ENCODE measurements at regions not wholly inside any gene's neighbourhood (a gene's known extent, or its start where the extent isn't known, plus 50 kb on each side); places are given as distances from the start of the nearest gene placed in this dataset.

GRCh38 chr4:137106733-137107132 lies 425.6 kb downstream of the PCDH18 start:
- CTCF ChIA-PET = no interaction called here
- TF ChIP-seq TCF7L2 (IDR thresholded peaks at IDR 0.05; ENCODE audit: low read depth, low read length) (no peak), REST (IDR thresholded peaks at IDR 0.05; ENCODE audit: insufficient read depth in 1 of 2, low read depth in 2 of 2, low read length in 1 of 2) (no peak), POLR2AphosphoS5 (IDR thresholded peaks at IDR 0.05; ENCODE audit: low read depth, low read length) (no peak), SIN3A (IDR thresholded peaks at IDR 0.05; ENCODE audit: borderline replicate concordance, insufficient read depth, low read depth, low read length) (no peak)
- TF ChIP-seq, protein P1, sequence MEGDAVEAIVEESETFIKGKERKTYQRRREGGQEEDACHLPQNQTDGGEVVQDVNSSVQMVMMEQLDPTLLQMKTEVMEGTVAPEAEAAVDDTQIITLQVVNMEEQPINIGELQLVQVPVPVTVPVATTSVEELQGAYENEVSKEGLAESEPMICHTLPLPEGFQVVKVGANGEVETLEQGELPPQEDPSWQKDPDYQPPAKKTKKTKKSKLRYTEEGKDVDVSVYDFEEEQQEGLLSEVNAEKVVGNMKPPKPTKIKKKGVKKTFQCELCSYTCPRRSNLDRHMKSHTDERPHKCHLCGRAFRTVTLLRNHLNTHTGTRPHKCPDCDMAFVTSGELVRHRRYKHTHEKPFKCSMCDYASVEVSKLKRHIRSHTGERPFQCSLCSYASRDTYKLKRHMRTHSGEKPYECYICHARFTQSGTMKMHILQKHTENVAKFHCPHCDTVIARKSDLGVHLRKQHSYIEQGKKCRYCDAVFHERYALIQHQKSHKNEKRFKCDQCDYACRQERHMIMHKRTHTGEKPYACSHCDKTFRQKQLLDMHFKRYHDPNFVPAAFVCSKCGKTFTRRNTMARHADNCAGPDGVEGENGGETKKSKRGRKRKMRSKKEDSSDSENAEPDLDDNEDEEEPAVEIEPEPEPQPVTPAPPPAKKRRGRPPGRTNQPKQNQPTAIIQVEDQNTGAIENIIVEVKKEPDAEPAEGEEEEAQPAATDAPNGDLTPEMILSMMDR (IDR thresholded peaks at IDR 0.05) = no peak
- no TSS peak for BruUV-seq (replicated peaks)

GRCh38 chr4:137106287-137106686 lies 426.0 kb downstream of the PCDH18 start:
- TF ChIP-seq SIN3A (IDR thresholded peaks at IDR 0.05; ENCODE audit: borderline replicate concordance, insufficient read depth, low read depth, low read length) (no peak), REST (IDR thresholded peaks at IDR 0.05; ENCODE audit: insufficient read depth in 1 of 2, low read depth in 2 of 2, low read length in 1 of 2) (no peak), TCF7L2 (IDR thresholded peaks at IDR 0.05; ENCODE audit: low read depth, low read length) (no peak), POLR2AphosphoS5 (IDR thresholded peaks at IDR 0.05; ENCODE audit: low read depth, low read length) (no peak)
- TF ChIP-seq, protein P1 (IDR thresholded peaks at IDR 0.05) = no peak
- H3K27ac ChIP-seq (ENCODE audit: low read length) = no peak overlapping the region
- CTCF ChIA-PET = no interaction called here
- no peak for DNase-seq (ENCODE audit: low read depth, low spot score)
- POLR2A ChIA-PET = no interaction called here
- intact Hi-C loops (cut with micrococcal nuclease; ENCODE audit: unreplicated experiment) = no loop called here
- H3K4me1 ChIP-seq (ENCODE audit: control insufficient read depth, insufficient read depth, low read length) = no peaks in the 10 kb centered on the region
- H3K27me3 ChIP-seq (ENCODE audit: control insufficient read depth, insufficient read depth, low read length) = no peaks in the 10 kb centered on the region
- ATAC-seq = no peak
- BruUV-seq (replicated peaks) = no TSS peak
- H3K9me3 ChIP-seq (ENCODE audit: control insufficient read depth, insufficient read depth, low read depth, low read length) = no peaks in the 10 kb centered on the region
- in situ Hi-C loops (cut with HindIII; ENCODE audit: low pct_unique_long_range_greater_than_20kb, low sequenced_read_pairs) = no loop called here
- H3K36me3 ChIP-seq (ENCODE audit: control insufficient read depth, insufficient read depth, low read length) = no peaks in the 10 kb centered on the region
- no peak overlapping the region for H3K4me3 ChIP-seq (ENCODE audit: low read depth in 2 of 2, low read length in 2 of 2)

More at GRCh38 chr4:137106733-137107132, 425.6 kb downstream of the PCDH18 start:
- ATAC-seq = no peak
- H3K9me3 ChIP-seq (ENCODE audit: control insufficient read depth, insufficient read depth, low read depth, low read length) = no peaks in the 10 kb centered on the region
- no peak overlapping the region for H3K27ac ChIP-seq (ENCODE audit: low read length)
- POLR2A ChIA-PET = no interaction called here
- H3K27me3 ChIP-seq (ENCODE audit: control insufficient read depth, insufficient read depth, low read length) = no peaks in the 10 kb centered on the region
- DNase-seq (ENCODE audit: low read depth, low spot score) = no peak
- no peak overlapping the region for H3K4me3 ChIP-seq (ENCODE audit: low read depth in 2 of 2, low read length in 2 of 2)
- no peaks in the 10 kb centered on the region for H3K4me1 ChIP-seq (ENCODE audit: control insufficient read depth, insufficient read depth, low read length)
- no peaks in the 10 kb centered on the region for H3K36me3 ChIP-seq (ENCODE audit: control insufficient read depth, insufficient read depth, low read length)
- intact Hi-C loops (cut with micrococcal nuclease; ENCODE audit: unreplicated experiment) (no loop called here), in situ Hi-C loops (cut with HindIII; ENCODE audit: low pct_unique_long_range_greater_than_20kb, low sequenced_read_pairs) (no loop called here)

All from Panc1 (cell line).